ENCODE measurements at regions not wholly inside any gene's neighbourhood (a gene's known extent, or its start where the extent isn't known, plus 50 kb on each side); places are given as distances from the start of the nearest gene placed in this dataset.
"Not testable (repeated sequence)": the region's sequence is repeated elsewhere in the genome, so short reads cannot be mapped to it uniquely, and the experiment has no call there.

GRCh38 chr2:142423603-142424002, 292.8 kb upstream of the LRP1B start:
- TF ChIP-seq CTCF (IDR thresholded peaks at IDR 0.05), result no peak
- H3K4me3 Mint-ChIP-seq (ENCODE audit: unreplicated experiment), result no peak overlapping the region
- H3K27me3 Mint-ChIP-seq (ENCODE audit: unreplicated experiment), result no peaks in the 10 kb centered on the region
- no peak for DNase-seq (ENCODE audit: extremely low spot score, unreplicated experiment)
- H3K9me3 Mint-ChIP-seq (ENCODE audit: unreplicated experiment), result no peaks in the 10 kb centered on the region
- no peak overlapping the region for H3K27ac Mint-ChIP-seq (ENCODE audit: unreplicated experiment)
- peaks cover 18% of the 10 kb centered on the region for H3K4me1 Mint-ChIP-seq (ENCODE audit: unreplicated experiment)
- H3K36me3 Mint-ChIP-seq (ENCODE audit: unreplicated experiment), result no peaks in the 10 kb centered on the region

- Mint-ChIP-seq H3K27me3 (ENCODE audit: unreplicated experiment) (no peaks in the 10 kb centered on the region), H3K9me3 (ENCODE audit: unreplicated experiment) (no peaks in the 10 kb centered on the region), H3K36me3 (ENCODE audit: unreplicated experiment) (no peaks in the 10 kb centered on the region), H3K27ac (ENCODE audit: unreplicated experiment) (no peak overlapping the region), H3K4me1 (ENCODE audit: unreplicated experiment) (peaks cover 14% of the 10 kb centered on the region), H3K4me3 (ENCODE audit: unreplicated experiment) (no peak overlapping the region)
- DNase-seq (ENCODE audit: extremely low spot score, unreplicated experiment), result no peak
- TF ChIP-seq CTCF (IDR thresholded peaks at IDR 0.05), result no peak
Observed at GRCh38 chr2:142422769-142423168, 292.0 kb upstream of the LRP1B start.

GRCh38 chr2:142422041-142422440, 291.2 kb upstream of the LRP1B start:
- Mint-ChIP-seq H3K4me1 (ENCODE audit: unreplicated experiment) (peaks cover 14% of the 10 kb centered on the region), H3K36me3 (ENCODE audit: unreplicated experiment) (no peaks in the 10 kb centered on the region), H3K4me3 (ENCODE audit: unreplicated experiment) (no peak overlapping the region), H3K9me3 (ENCODE audit: unreplicated experiment) (no peaks in the 10 kb centered on the region), H3K27ac (ENCODE audit: unreplicated experiment) (no peak overlapping the region), H3K27me3 (ENCODE audit: unreplicated experiment) (no peaks in the 10 kb centered on the region)
- no peak for TF ChIP-seq CTCF (IDR thresholded peaks at IDR 0.05)
- no peak for DNase-seq (ENCODE audit: extremely low spot score, unreplicated experiment)

- H3K27me3 Mint-ChIP-seq (ENCODE audit: unreplicated experiment); DNase-seq (ENCODE audit: extremely low spot score, unreplicated experiment); H3K4me3 Mint-ChIP-seq (ENCODE audit: unreplicated experiment); H3K4me1 Mint-ChIP-seq (ENCODE audit: unreplicated experiment); H3K36me3 Mint-ChIP-seq (ENCODE audit: unreplicated experiment); H3K9me3 Mint-ChIP-seq (ENCODE audit: unreplicated experiment); H3K27ac Mint-ChIP-seq (ENCODE audit: unreplicated experiment): not testable (repeated sequence)
Observed at GRCh38 chr2:142418699-142419098, 287.9 kb upstream of the LRP1B start.

GRCh38 chr2:142416996-142417395, 286.2 kb upstream of the LRP1B start:
- Mint-ChIP-seq H3K4me1 (ENCODE audit: unreplicated experiment) (no peaks in the 10 kb centered on the region), H3K27me3 (ENCODE audit: unreplicated experiment) (no peaks in the 10 kb centered on the region), H3K9me3 (ENCODE audit: unreplicated experiment) (no peaks in the 10 kb centered on the region), H3K36me3 (ENCODE audit: unreplicated experiment) (no peaks in the 10 kb centered on the region), H3K4me3 (ENCODE audit: unreplicated experiment) (no peak overlapping the region), H3K27ac (ENCODE audit: unreplicated experiment) (no peak overlapping the region)
- DNase-seq (ENCODE audit: extremely low spot score, unreplicated experiment), result no peak
- no peak for TF ChIP-seq CTCF (IDR thresholded peaks at IDR 0.05)

GRCh38 chr2:142415461-142415860, 284.6 kb upstream of the LRP1B start:
- no peak overlapping the region for H3K27ac Mint-ChIP-seq (ENCODE audit: unreplicated experiment)
- no peaks in the 10 kb centered on the region for H3K36me3 Mint-ChIP-seq (ENCODE audit: unreplicated experiment)
- no peak for DNase-seq (ENCODE audit: extremely low spot score, unreplicated experiment)
- no peaks in the 10 kb centered on the region for H3K9me3 Mint-ChIP-seq (ENCODE audit: unreplicated experiment)
- H3K4me3 Mint-ChIP-seq (ENCODE audit: unreplicated experiment), result no peak overlapping the region
- no peak for TF ChIP-seq CTCF (IDR thresholded peaks at IDR 0.05)
- H3K4me1 Mint-ChIP-seq (ENCODE audit: unreplicated experiment), result no peaks in the 10 kb centered on the region
- H3K27me3 Mint-ChIP-seq (ENCODE audit: unreplicated experiment), result no peaks in the 10 kb centered on the region
